ENCODE measurements at regions not wholly inside any gene's neighbourhood (a gene's known extent, or its start where the extent isn't known, plus 50 kb on each side); places are given as distances from the start of the nearest gene placed in this dataset.

DNA sequence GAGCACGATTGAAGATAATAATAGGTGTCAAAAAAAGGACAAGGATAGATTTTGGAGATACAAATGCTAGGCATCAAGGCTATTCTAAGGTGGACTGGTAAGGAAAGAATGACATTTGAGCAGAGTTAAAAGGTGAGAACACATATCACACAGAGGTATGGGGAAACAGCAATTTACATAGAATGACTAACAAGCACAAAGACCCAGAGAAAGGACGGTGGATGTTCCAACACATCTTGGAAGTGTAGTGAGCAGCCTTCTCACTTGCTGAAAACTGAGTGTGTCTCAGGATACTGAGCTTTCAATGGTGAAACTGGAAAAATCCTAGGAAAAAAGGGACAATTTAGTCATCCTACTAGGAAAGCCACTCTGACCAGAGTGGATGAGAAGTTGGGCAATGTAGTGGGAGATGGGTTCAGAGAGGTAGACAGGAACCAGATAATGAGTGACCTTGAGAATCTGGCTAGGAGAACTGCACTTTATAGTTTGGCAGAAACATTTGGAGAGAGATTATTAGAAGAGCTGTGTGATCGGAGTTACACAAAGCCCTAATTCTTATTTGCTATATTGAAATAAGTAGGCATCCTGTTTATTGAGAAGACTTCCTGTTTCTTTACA is 706.0 kb downstream of the KCNA4 start:
- TF ChIP-seq ZNF274 (IDR thresholded peaks at IDR 0.05; ENCODE audit: low read depth, low read length) (no peak), YY1 (IDR thresholded peaks at IDR 0.05; ENCODE audit: insufficient read depth, insufficient read length) (no peak), SUZ12 (IDR thresholded peaks at IDR 0.05; ENCODE audit: extremely low read depth, insufficient read depth, insufficient read length) (no peak)

Data from NT2/D1 (cell line).